SK-N-SH treated with all-trans-retinoic acid at 6 μM for 48 hours (cell line): ENCODE measurements at regions not wholly inside any gene's neighbourhood (a gene's known extent, or its start where the extent isn't known, plus 50 kb on each side); places are given as distances from the start of the nearest gene placed in this dataset.

Experiments
- PPARA ChIP-seq: fragments of 250-450 bp; sonication (Bioruptor Pico); IDR thresholded peaks from 2 replicates; pipeline ENCODE4 v1.5.0; 2020; ENCODE audit warnings: mild to moderate bottlenecking, borderline replicate concordance
- TCF4 ChIP-seq: fragments of 250-450 bp; sonication (Bioruptor Pico); IDR thresholded peaks from 2 replicates; pipeline ENCODE4 v1.8.0; 2021; ENCODE audit warnings: mild to moderate bottlenecking, moderate library complexity, borderline replicate concordance
- TOX ChIP-seq: fragments of 250-450 bp; sonication (Bioruptor Pico); IDR thresholded peaks from 2 replicates; pipeline ENCODE4 v1.8.0; 2021; ENCODE audit warnings: mild to moderate bottlenecking, moderate library complexity, borderline replicate concordance
- ZC3H10 ChIP-seq: fragments of 250-450 bp; sonication (Bioruptor Pico); IDR thresholded peaks from 2 replicates; pipeline ENCODE4 v1.5.1; 2021; ENCODE audit warnings: mild to moderate bottlenecking, moderate library complexity
- ZFP3 ChIP-seq: fragments of 250-450 bp; sonication (Bioruptor Pico); IDR thresholded peaks from 2 replicates; pipeline ENCODE4 v1.5.0; 2020; ENCODE audit warnings: mild to moderate bottlenecking, moderate library complexity
- ZNF565 ChIP-seq: fragments of 450-650 bp; formaldehyde crosslinking; conservative IDR thresholded peaks from 2 replicates; pipeline ENCODE4 v1.5.0; 2020; ENCODE audit warnings: low read depth, mild to moderate bottlenecking, moderate library complexity
- ZNF8 ChIP-seq: fragments of 450-650 bp; formaldehyde crosslinking; IDR thresholded peaks from 2 replicates; pipeline ENCODE4 v1.5.0; 2020; ENCODE audit warnings: mild to moderate bottlenecking, moderate library complexity
- TF ChIP-seq, protein P1 (sequence below): fragments of 250-450 bp; sonication (Bioruptor Pico); IDR thresholded peaks from 2 replicates; pipeline ENCODE4 v1.5.1; 2020; ENCODE audit warnings: low read depth, mild to moderate bottlenecking, moderate library complexity

DNA sequence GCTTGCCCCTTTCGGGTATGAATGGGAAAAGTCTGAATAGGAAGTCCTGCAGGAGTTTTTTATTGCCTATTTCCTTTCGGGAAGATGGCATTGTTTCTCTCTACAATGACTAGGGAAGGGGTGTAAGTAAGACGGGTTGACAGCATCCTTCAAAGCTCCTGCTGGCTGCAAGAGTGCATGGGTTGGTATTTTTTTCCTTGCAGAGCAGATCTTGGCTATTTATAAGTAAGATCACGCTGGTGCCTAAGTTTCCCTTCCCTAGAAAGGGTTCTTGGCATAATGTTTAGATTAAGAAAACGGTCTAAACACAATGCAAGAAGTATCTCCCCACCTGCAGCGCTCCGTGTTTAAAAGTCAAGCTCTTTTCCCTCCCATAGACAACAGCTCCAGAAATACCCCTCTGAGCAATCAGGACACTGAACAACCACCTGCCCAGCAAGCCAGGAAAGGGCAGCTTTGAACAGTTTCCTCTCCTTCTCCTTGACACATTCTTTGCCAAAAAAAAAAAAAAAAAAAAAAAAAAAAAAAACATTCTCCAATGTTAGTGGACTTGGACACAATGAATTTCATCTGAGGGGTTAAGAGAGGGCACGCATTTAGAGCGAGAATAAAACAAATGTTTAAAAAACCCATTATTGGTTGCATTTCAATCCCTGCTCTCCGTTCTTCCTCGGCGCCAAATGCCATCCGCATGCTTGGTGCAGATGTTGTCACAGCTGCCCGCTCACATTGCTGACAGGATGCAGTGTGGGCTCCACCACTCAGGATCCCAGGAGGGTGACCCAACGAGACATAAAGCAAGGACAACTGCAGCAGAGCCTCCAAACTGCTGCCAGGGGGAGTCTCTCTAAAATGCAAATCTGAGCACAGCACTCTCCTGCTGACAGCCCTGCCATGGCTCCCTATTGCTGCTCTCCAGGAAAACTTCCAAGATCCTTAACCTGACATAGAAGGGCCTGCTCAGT lies 427.4 kb upstream of the MGMT start:
- TF ChIP-seq TCF4 (no peak), ZNF8 (CRISPR knock-in tag) (no peak), TOX (no peak), ZNF565 (CRISPR knock-in tag) (no peak), PPARA (CRISPR knock-in tag) (no peak), ZC3H10 (CRISPR knock-in tag) (no peak), ZFP3 (no peak)
- TF ChIP-seq, protein P1, sequence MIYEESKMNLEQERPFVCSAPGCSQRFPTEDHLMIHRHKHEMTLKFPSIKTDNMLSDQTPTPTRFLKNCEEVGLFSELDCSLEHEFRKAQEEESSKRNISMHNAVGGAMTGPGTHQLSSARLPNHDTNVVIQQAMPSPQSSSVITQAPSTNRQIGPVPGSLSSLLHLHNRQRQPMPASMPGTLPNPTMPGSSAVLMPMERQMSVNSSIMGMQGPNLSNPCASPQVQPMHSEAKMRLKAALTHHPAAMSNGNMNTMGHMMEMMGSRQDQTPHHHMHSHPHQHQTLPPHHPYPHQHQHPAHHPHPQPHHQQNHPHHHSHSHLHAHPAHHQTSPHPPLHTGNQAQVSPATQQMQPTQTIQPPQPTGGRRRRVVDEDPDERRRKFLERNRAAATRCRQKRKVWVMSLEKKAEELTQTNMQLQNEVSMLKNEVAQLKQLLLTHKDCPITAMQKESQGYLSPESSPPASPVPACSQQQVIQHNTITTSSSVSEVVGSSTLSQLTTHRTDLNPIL, result no peak
